ENCODE measurements at regions not wholly inside any gene's neighbourhood (a gene's known extent, or its start where the extent isn't known, plus 50 kb on each side); places are given as distances from the start of the nearest gene placed in this dataset.

- 94% methylated on average over 1 of the region's 1 CpG; no CpG with 5 or more reads in 1 of the 2 experiments for WGBS, 2 experiments (ENCODE audit: extremely low coverage in 1 of 2, insufficient coverage in 1 of 2, insufficient read length in 1 of 2, insufficient replicate concordance in 2 of 2, low coverage in 1 of 2, low lambda C conversion rate in 2 of 2, missing lambda C conversion rate in 1 of 2)
- H2AFZ ChIP-seq (ENCODE audit: low read length), result no peak overlapping the region
- POLR2A ChIA-PET (ENCODE audit: partially characterized antibody), result no interaction called here
- TF ChIP-seq CREB1 (IDR thresholded peaks at IDR 0.05), result no peak
- TF ChIP-seq RFX5 (IDR thresholded peaks at IDR 0.05; ENCODE audit: borderline replicate concordance, low read depth, low read length), result no peak
- TF ChIP-seq GTF2F1 (IDR thresholded peaks at IDR 0.05; ENCODE audit: borderline replicate concordance, low read depth, low read length), result no peak
- no peak for TF ChIP-seq POLR2A (IDR thresholded peaks at IDR 0.05; ENCODE audit: control extremely low read depth in 1 of 2, low read depth in 2 of 2, low read length in 2 of 2)
- no peak for TF ChIP-seq KDM5A (IDR thresholded peaks at IDR 0.05; ENCODE audit: low read length)
- TF ChIP-seq CEBPB (IDR thresholded peaks at IDR 0.05; ENCODE audit: low read depth, low read length), result no peak
- TF ChIP-seq HDAC6 (IDR thresholded peaks at IDR 0.05; ENCODE audit: low read depth, low read length), result no peak
- no peak for TF ChIP-seq SP4 (IDR thresholded peaks at IDR 0.05; ENCODE audit: low read length)
- TF ChIP-seq MAFK (IDR thresholded peaks at IDR 0.05; ENCODE audit: low read depth, low read length), result no peak
These were observed 246.7 kb downstream of the HS3ST3A1 start for GRCh38 chr17:13355054-13355453.

More at GRCh38 chr17:13355054-13355453, 246.7 kb downstream of the HS3ST3A1 start:
- H2BK15ac ChIP-seq (ENCODE audit: low read length), result no peak overlapping the region
- no peak overlapping the region for H3K27ac ChIP-seq (ENCODE audit: low read depth, low read length)
- FAIRE-seq, result no peak
- H2BK5ac ChIP-seq (ENCODE audit: low read depth, low read length), result no peak overlapping the region
- no peaks in the 10 kb centered on the region for H3K4me1 ChIP-seq (replicated peaks in 1 of 4; ENCODE audit: control insufficient read depth in 3 of 4, insufficient read depth in 4 of 4, low read length in 3 of 4)
- no peaks in the 10 kb centered on the region for H3K79me1 ChIP-seq (ENCODE audit: low read depth, low read length)
- H2BK12ac ChIP-seq (ENCODE audit: low read depth, low read length), result no peak overlapping the region
- CTCF ChIA-PET (ENCODE audit: partially characterized antibody), result no interaction called here
- H3K27me3 ChIP-seq (replicated peaks in 1 of 4; ENCODE audit: control insufficient read depth in 3 of 4, extremely low read depth in 1 of 4, insufficient read depth in 3 of 4, low read length in 3 of 4), result peaks cover 0 to under 1% (median under 1%) of the 10 kb centered on the region in 4 experiments; a peak in 1 of 7 replicates
- H3K23ac ChIP-seq (ENCODE audit: insufficient read length), result no peak overlapping the region
- H2AK5ac ChIP-seq (ENCODE audit: low read depth, low read length), result no peak overlapping the region
- no peak overlapping the region for H4K8ac ChIP-seq (ENCODE audit: extremely low read depth, insufficient read depth, low read length)
- no peak overlapping the region for H3K4me2 ChIP-seq (ENCODE audit: insufficient read depth in 1 of 2, low read depth in 2 of 2, low read length in 2 of 2)
- H4K5ac ChIP-seq (ENCODE audit: insufficient read length, low read depth, low read length), result no peak overlapping the region
- no peaks in the 10 kb centered on the region for H3K79me2 ChIP-seq (ENCODE audit: control insufficient read depth in 1 of 2, insufficient read depth in 2 of 2, low read length in 2 of 2)
- H3K18ac ChIP-seq (ENCODE audit: extremely low read depth, low read length), result no peak overlapping the region
- H3K56ac ChIP-seq (replicated peaks; ENCODE audit: insufficient read length, low read depth, low read length), result no peak overlapping the region
- no peak overlapping the region for H2BK20ac ChIP-seq (ENCODE audit: low read length)
- H3K14ac ChIP-seq (ENCODE audit: insufficient read length), result no peak overlapping the region
- H3K9ac ChIP-seq (replicated peaks in 1 of 4; ENCODE audit: extremely low read depth in 1 of 4, low read depth in 3 of 4, low read length in 3 of 4), result no peak overlapping the region
- no peaks in the 10 kb centered on the region for H3K23me2 ChIP-seq (ENCODE audit: low read depth, low read length)
- H2BK120ac ChIP-seq (replicated peaks; ENCODE audit: low read depth, low read length), result no peak overlapping the region
- no peaks in the 10 kb centered on the region for H3K36me3 ChIP-seq (ENCODE audit: control insufficient read depth in 2 of 4, insufficient read depth in 4 of 4, low read length in 3 of 4)
- no peak overlapping the region for H3K4me3 ChIP-seq (ENCODE audit: extremely low read depth in 1 of 4, insufficient read depth in 2 of 4, low read depth in 3 of 4, low read length in 4 of 4)
- H3K4ac ChIP-seq (replicated peaks; ENCODE audit: insufficient read length, low read depth, low read length), result no peak overlapping the region
- no peak overlapping the region for H4K91ac ChIP-seq (replicated peaks; ENCODE audit: insufficient read length, low read length)
- H4K20me1 ChIP-seq (replicated peaks in 1 of 2; ENCODE audit: control insufficient read depth in 1 of 2, insufficient read depth in 2 of 2, low read length in 2 of 2), result no peaks in the 10 kb centered on the region
- no peaks in the 10 kb centered on the region for H3K9me3 ChIP-seq (ENCODE audit: insufficient read depth in 2 of 2, low read depth in 1 of 2, low read length in 1 of 2)
- no peak for DNase-seq (ENCODE audit: low read depth in 1 of 2, low spot score in 2 of 2)
